Muscle layer of duodenum (tissue), 2 donors: ENCODE measurements at regions not wholly inside any gene's neighbourhood (a gene's known extent, or its start where the extent isn't known, plus 50 kb on each side); places are given as distances from the start of the nearest gene placed in this dataset.
"Not testable (repeated sequence)": the region's sequence is repeated elsewhere in the genome, so short reads cannot be mapped to it uniquely, and the experiment has no call there.

Experiments
- H3K27ac ChIP-seq: one replicate; pipeline ENCODE4 v1.7.0; 2013; ENCODE audit warnings: mild to moderate bottlenecking, low read length
- H3K27me3 ChIP-seq: one replicate; pipeline ENCODE4 v1.7.0; 2013; ENCODE audit warnings: low read depth, mild to moderate bottlenecking, control low read depth, low read length
- H3K36me3 ChIP-seq, 2 donors: one replicate each; pipeline ENCODE4 v1.7.0; 2013; ENCODE audit warnings: low read length in 2 of 2, control low read depth in 1 of 2, mild to moderate bottlenecking in 1 of 2; ENCODE audit not compliant: insufficient read depth in 2 of 2, control insufficient read depth in 1 of 2
- H3K4me1 ChIP-seq, 2 donors: one replicate each; pipeline ENCODE4 v1.7.0; 2013; ENCODE audit warnings: low read length in 2 of 2, mild to moderate bottlenecking in 2 of 2, control low read depth in 1 of 2, moderate library complexity in 1 of 2; ENCODE audit not compliant: insufficient read depth in 2 of 2, control insufficient read depth in 1 of 2
- H3K4me3 ChIP-seq, 2 donors: one replicate each; pipeline ENCODE4 v1.7.0; 2013; ENCODE audit warnings: low read length in 2 of 2, low read depth in 1 of 2, mild to moderate bottlenecking in 1 of 2
- H3K9me3 ChIP-seq, 2 donors: one replicate each; pipeline ENCODE4 v1.7.0; 2013; ENCODE audit warnings: low read length in 2 of 2, control low read depth in 1 of 2, mild to moderate bottlenecking in 1 of 2; ENCODE audit not compliant: control insufficient read depth in 1 of 2
- donor health status: healthy.

DNA sequence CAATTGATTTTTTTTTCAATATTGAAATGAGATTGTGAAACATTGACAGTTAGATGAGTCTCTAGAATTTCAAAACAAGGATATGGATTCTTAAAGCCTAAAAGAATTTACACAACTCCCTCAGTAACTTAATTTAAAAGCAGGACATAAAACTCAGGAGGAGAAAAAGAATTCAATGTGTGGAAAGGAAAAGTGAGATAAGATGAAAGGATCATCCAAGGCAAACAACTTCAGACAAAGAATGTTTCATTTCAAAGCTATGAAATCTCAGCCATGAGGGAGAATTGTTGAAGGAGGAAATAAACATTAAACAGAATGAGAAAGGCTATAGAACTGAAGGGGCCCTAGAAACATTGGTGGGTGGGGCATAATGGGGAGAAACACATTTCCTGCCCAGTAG lies 191.7 kb upstream of the NOX3 start:
- H3K9me3 ChIP-seq: peaks cover 0 to 5% of the 10 kb centered on the region in 2 donors
- no peaks in the 10 kb centered on the region for H3K36me3 ChIP-seq
- no peak overlapping the region for H3K4me3 ChIP-seq
- H3K27me3 ChIP-seq: no peaks in the 10 kb centered on the region
- H3K4me1 ChIP-seq: no peaks in the 10 kb centered on the region
- H3K27ac ChIP-seq: no peak overlapping the region

DNA sequence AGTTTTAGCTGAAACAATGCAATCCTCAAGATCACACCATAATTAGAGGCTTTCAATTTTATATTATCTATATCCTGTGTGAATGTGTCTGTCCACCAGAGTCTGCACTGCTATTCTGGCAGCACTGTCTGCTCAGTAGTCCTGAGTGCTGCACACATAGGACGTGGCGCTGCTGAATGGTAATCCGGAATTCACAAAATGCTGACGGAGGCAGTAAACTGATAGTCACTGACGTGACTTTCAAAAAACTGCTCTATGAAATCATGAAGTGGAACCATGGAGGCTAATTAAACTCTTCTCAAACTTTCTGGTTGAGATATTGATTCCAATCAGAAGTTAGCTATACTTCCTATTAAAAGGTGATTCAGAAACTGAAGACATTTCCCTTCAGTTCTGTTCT lies 190.8 kb upstream of the NOX3 start:
- no peaks in the 10 kb centered on the region for H3K27me3 ChIP-seq
- H3K4me3 ChIP-seq: no peak overlapping the region
- H3K36me3 ChIP-seq: no peaks in the 10 kb centered on the region
- H3K4me1 ChIP-seq: no peaks in the 10 kb centered on the region
- H3K9me3 ChIP-seq: peaks cover 0 to 8% of the 10 kb centered on the region in 2 donors
- H3K27ac ChIP-seq: no peak overlapping the region

DNA sequence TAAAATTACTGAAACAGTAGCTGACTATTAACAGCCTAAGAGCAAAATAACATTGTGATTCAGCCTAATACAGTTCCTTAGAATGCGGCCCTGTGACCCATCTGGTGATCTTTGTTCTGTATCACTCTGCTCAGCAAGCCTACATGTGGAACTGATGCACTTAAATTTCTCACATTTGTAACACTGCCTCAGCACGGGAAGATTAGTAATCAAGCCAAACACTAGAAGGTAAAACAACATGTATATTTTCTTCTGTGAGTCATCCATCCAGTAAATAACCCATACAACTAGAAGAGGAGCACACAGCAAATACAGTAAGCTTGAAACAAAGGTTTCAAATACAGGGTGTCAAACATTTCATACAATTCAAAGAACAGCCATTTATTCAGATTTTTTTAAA lies 189.7 kb upstream of the NOX3 start:
- Histone ChIP-seq H3K27ac (no peak overlapping the region), H3K36me3 (no peaks in the 10 kb centered on the region)

DNA sequence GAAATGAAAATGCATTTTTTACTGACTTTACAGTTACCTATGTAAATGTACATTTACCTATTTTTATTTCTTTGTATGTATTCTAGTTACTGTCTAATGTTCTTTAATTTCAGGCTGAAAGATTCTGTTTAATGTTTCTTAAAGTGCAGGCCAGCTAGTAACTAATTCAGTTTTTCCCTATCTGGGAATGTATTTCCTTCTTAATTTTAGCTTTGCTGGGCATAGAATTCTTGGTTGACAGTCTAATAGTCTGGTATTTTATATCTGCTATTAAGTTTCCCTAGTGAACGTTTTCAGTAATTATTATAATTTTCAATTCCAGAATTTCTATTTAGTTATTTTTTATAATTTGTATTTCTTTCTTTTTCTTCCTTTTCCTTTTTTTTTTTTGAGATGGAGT lies 186.0 kb upstream of the NOX3 start:
- Histone ChIP-seq H3K27me3 (no peaks in the 10 kb centered on the region), H3K4me1 (no peaks in the 10 kb centered on the region), H3K27ac (no peak overlapping the region), H3K4me3 (no peak overlapping the region), H3K9me3 (peaks cover 4 to 14% of the 10 kb centered on the region in 2 donors), H3K36me3 (no peaks in the 10 kb centered on the region)

More for the DNA sequence above, 189.7 kb upstream of the NOX3 start:
- Histone ChIP-seq H3K4me1 (no peaks in the 10 kb centered on the region), H3K4me3 (no peak overlapping the region), H3K9me3 (peaks cover 4 to 14% of the 10 kb centered on the region in 2 donors), H3K27me3 (no peaks in the 10 kb centered on the region)

DNA sequence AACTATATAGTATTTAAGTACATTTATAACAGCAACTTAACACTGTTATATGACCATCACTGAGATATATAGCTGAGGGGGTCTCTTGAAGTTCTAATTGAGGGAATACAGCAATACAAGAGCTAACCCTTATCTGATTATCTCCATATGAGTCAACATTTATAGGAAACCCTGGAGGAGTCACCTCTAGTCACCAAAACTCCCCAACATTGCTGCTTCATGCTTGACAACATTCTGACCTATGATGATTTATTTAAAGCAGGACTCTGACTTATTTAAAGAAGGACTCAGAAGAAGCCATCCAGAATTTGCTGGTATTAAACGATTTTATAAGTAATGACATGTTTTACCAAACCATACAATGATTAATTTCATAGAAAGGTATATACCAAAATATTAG lies 182.6 kb upstream of the NOX3 start:
- Histone ChIP-seq H3K4me1 (no peaks in the 10 kb centered on the region), H3K36me3 (no peaks in the 10 kb centered on the region), H3K4me3 (no peak overlapping the region), H3K27me3 (no peaks in the 10 kb centered on the region), H3K9me3 (peaks cover 4 to 14% of the 10 kb centered on the region in 2 donors), H3K27ac (no peak overlapping the region)

DNA sequence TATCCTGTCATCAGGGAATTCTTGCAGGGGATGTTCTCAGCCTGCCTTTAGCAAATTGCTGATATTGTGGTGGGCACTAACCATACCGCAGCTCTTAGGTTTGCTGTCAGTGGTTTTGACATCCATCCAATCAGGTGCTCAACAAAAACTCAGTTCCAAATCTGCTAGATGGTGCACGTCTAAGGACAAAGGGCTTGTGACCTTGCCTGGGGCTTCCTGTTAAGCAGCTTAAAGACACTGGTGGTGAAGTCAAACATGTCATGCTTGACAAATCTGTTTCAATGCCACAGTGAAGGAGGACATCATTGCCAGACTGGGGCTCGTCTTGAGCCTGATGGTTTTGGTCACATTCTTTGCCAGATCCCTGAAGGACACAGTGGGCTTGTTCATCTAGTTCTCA lies 179.8 kb upstream of the NOX3 start:
- H3K9me3 ChIP-seq: peaks cover 0 to under 1% of the 10 kb centered on the region in 2 donors
- H3K27me3 ChIP-seq: no peaks in the 10 kb centered on the region
- no peaks in the 10 kb centered on the region for H3K4me1 ChIP-seq
- H3K27ac ChIP-seq: no peak overlapping the region
- no peak overlapping the region for H3K4me3 ChIP-seq
- H3K36me3 ChIP-seq: no peaks in the 10 kb centered on the region

DNA sequence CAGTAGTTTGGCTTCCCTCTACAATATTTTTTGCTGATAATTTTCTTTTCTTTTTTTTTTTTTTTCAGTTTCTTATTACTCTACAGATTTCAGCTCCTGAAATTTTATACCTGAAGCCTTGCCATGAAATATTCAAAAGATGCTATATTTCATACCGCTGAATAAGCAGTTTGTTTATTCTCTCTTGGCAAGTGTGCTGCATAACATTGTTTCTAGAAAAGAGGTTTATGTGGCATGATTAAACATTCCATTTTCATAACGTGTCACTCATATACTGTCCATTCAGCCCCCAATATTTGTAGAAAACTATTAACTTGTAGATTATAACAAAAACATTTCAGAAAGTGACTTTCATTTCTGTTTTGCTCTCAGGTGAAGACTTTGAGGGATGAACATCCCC lies 174.4 kb upstream of the NOX3 start:
- Histone ChIP-seq H3K27me3 (no peaks in the 10 kb centered on the region), H3K9me3 (no peaks in the 10 kb centered on the region), H3K4me3 (no peak overlapping the region), H3K4me1 (no peaks in the 10 kb centered on the region), H3K27ac (no peak overlapping the region), H3K36me3 (no peaks in the 10 kb centered on the region)

DNA sequence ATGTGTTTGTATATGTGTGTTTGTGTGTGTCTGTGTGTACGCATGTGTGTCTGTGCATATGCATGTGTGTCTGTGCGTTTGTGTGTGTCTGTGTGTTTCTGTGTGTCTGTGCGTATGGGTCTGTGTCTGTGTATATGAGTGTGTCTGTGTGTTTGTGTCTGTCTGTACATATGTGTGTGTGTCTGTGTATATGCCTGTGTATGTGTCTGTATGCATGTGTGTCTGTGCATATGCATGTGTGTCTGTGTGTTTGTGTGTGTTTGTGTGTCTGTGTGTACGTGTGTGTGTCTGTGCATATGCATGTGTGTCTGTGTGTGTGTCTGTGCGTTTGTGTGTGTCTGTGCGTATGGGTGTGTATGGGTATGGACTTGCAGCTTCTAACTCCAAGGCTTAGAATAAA lies 174.0 kb upstream of the NOX3 start:
- no peaks in the 10 kb centered on the region for H3K27me3 ChIP-seq
- no peaks in the 10 kb centered on the region for H3K4me1 ChIP-seq
- no peaks in the 10 kb centered on the region for H3K9me3 ChIP-seq
- no peaks in the 10 kb centered on the region for H3K36me3 ChIP-seq
- H3K4me3 ChIP-seq: no peak overlapping the region
- H3K27ac ChIP-seq: no peak overlapping the region

DNA sequence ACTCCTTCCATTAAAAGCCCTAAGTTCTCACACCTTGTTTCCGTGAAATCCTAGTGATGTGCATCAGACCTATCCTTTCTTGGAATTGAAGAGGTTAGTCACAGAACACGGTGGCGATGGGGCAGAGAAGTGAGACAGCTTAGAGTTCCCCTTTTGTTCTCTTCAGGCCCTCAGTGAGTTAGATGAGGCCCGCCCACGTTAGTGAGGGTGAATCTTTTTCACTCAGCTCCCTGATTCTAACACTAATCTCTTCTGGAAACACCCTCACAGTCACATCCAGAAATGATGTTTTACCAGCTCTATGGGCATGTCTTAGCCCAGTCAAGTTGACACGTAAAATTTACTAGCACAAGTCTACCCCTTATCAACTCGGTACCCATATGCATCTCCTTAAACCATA lies 172.7 kb upstream of the NOX3 start:
- Histone ChIP-seq H3K27me3 (no peaks in the 10 kb centered on the region), H3K27ac (no peak overlapping the region), H3K4me1 (no peaks in the 10 kb centered on the region), H3K36me3 (no peaks in the 10 kb centered on the region), H3K9me3 (no peaks in the 10 kb centered on the region), H3K4me3 (no peak overlapping the region)

DNA sequence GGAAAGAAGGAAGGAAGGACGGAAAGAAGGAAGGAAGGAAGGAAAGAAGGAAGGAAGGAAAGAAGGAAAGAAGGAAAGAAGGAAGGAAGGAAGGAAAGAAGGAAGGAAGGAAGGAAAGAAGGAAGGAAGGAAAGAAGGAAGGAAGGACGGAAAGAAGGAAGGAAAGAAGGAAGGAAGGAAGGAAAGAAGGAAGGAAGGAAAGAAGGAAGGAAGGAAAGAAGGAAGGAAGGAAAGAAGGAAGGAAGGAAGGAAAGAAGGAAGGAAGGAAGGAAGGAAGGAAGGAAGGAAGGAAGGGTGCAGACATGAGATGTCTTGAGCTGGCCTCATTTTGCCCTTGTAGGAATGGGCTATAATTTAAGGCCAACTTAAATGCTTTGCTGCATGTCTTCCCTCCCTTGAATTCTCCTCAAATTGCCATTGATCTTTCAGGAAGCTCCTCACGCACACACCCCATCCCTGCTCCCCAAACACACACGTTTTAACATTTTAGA lies 172.1 kb upstream of the NOX3 start:
- H3K9me3 ChIP-seq, H3K27ac ChIP-seq, H3K27me3 ChIP-seq, H3K4me3 ChIP-seq, H3K36me3 ChIP-seq, H3K4me1 ChIP-seq: not testable (repeated sequence)

DNA sequence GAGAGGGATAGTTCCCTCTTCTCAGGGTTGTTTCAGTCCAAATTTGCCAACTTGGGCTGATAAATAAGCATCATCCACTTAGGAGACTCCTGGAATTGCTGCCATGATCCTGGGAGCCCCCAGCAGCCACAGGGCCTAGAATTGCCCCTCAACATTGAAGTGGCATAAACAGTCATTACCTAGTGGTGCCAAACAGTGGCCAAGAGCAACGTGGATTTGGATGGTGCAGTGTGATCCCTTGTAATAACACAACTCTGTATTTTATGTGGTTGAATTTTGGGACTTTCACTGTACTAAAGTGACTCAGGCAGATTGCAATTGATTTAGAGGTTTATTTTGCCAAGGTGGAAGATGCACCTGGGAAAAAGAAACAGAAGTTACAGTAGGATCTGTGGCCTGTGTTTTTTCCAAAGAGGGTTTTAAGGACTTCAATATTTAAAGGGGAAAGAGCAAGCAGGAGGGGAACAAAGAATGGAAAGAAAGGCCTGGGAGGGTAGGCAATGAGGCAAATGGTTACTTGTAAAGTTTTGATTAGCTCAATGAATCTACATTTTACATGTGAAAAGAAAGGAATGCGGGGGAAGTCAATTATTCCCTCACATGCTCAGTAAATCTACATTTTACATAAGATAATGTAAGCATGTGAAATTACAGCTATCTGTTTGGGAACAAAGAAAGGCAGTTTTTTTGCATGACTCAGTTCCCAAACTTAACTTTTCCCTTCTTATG lies 168.0 kb upstream of the NOX3 start:
- H3K4me3 ChIP-seq: no peak overlapping the region
- H3K4me1 ChIP-seq: no peaks in the 10 kb centered on the region
- H3K27ac ChIP-seq: no peak overlapping the region
- no peaks in the 10 kb centered on the region for H3K36me3 ChIP-seq
- H3K27me3 ChIP-seq: no peaks in the 10 kb centered on the region
- H3K9me3 ChIP-seq: no peaks in the 10 kb centered on the region

DNA sequence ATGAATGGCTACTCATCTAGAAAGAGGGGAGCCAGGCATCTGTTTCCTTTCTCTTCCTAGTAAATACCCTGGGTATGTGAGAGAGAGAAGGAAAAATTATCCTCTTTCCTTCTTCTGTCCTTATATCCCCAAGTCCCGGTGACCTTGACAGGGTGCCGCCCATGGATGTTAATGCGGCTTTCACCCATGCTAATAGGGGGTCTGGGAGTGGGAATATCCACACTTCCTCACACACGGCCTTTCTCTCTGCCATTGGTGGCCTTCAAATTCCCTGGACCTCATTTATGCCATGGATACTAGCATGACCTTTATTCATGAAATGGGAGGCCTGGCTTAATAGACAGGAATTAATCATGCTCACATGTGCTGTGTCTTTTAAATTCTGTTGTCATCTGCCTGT lies 159.0 kb upstream of the NOX3 start:
- no peaks in the 10 kb centered on the region for H3K4me1 ChIP-seq
- peaks cover 0 to 18% of the 10 kb centered on the region in 2 donors for H3K9me3 ChIP-seq
- no peaks in the 10 kb centered on the region for H3K36me3 ChIP-seq
- H3K27me3 ChIP-seq: no peaks in the 10 kb centered on the region
- H3K27ac ChIP-seq: no peak overlapping the region
- no peak overlapping the region for H3K4me3 ChIP-seq
